ENCODE measurements at regions not wholly inside any gene's neighbourhood (a gene's known extent, or its start where the extent isn't known, plus 50 kb on each side); places are given as distances from the start of the nearest gene placed in this dataset.
"Not testable (repeated sequence)": the region's sequence is repeated elsewhere in the genome, so short reads cannot be mapped to it uniquely, and the experiment has no call there.

DNA sequence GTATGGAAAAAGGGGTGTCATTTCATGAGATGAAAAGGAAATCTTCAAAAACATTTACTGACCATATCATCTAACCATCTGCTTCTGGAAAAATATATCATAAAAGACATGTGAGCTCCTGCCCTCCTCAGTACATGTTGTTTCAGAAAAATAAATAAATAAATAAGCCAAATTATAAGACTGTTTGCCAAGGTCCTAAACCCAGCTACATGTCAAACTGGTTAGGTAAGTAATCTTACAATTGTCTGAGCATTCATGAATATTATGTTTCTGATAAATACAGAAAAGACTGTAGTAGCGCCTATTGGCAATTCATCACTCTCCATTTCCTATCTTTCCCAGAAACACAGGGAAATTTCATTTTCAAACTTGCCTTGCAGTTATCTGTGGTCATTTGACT, 138.9 kb upstream of the SETBP1 start:
- DNase-seq (ENCODE audit: low read depth in 2 of 2) = no peak

GRCh38 chr18:44543387-44543786, 137.3 kb upstream of the SETBP1 start:
- no peak for DNase-seq (ENCODE audit: low read depth in 2 of 2)

- no peak for DNase-seq (ENCODE audit: low read depth in 2 of 2)
Observed at GRCh38 chr18:44545359-44545985, 135.2 kb upstream of the SETBP1 start.

GRCh38 chr18:44546954-44547353, 133.7 kb upstream of the SETBP1 start:
- DNase-seq (ENCODE audit: low read depth in 2 of 2) = no peak

- no peak for DNase-seq (ENCODE audit: low read depth in 2 of 2)
Observed at GRCh38 chr18:44548291-44549221, 132.1 kb upstream of the SETBP1 start.

- DNase-seq (ENCODE audit: low read depth in 2 of 2) = no peak
Observed at GRCh38 chr18:44552706-44553105, 128.0 kb upstream of the SETBP1 start.

DNA sequence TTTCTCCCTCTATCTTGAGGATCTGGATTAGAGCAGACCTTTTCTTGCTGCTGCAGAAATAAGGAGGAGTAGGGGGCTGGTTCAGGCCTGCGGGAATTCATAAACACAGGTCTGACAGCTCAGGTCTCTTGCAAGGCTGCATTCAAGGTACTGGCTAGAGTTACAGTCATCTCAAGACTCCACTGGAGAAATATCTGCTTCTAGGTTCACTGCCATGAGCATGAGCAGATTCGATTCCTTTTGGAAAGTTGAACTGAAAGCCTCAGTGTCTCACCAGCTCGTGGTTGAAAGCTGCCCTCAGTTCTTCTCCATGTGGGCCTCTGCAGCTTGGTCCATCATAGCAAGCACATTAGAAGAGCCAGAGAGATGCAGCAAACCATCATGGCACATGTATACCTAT, 124.4 kb upstream of the SETBP1 start:
- no peak for DNase-seq (ENCODE audit: low read depth in 2 of 2)

- DNase-seq (ENCODE audit: low read depth in 2 of 2) = no peak
Observed at GRCh38 chr18:44557616-44558151, 123.0 kb upstream of the SETBP1 start.

DNA sequence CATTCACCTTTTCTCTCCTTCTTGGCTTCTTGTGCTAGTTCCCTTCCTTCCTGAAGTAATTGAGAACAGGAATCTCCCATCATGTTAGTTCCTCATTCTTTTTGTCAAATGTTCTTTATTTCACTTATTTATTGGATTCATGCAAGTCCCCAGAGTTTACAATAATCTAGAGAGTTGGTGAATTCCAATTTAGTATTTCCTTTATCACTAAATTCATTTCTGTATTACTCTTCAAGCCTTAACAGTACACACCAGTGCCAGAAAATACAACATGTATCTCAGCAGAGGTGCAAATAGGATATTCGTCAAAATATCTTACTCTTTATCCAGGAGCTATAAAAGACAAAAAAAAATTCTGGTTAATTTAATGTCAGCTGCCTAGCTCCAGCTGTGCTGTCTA, 121.9 kb upstream of the SETBP1 start:
- DNase-seq (ENCODE audit: low read depth in 2 of 2) = no peak

- DNase-seq (ENCODE audit: low read depth in 2 of 2) = no peak
Observed at GRCh38 chr18:44562986-44563385, 117.7 kb upstream of the SETBP1 start.

DNA sequence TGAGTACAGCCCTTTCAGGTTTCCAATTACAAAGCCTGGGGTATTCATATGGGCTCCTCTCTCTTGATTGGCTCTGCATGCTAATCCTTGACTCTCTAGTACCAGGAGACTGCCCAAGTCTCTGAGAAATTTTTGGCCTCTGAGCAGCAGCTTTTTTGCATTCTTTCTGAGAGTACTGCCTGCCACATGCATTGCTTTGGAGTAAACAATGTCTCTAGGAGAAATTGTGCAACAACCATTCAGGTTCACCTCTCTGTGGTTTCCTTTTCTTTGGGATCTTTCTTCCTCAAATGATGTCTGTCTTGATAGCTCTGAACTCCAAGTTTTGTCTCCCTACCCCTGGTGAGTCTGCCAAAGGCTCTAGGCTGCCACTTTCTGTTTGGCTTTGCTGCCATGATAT, 115.8 kb upstream of the SETBP1 start:
- DNase-seq (ENCODE audit: low read depth in 2 of 2) = no peak

- DNase-seq (ENCODE audit: low read depth in 2 of 2) = no peak
Observed at GRCh38 chr18:44568342-44568741, 112.3 kb upstream of the SETBP1 start.

DNA sequence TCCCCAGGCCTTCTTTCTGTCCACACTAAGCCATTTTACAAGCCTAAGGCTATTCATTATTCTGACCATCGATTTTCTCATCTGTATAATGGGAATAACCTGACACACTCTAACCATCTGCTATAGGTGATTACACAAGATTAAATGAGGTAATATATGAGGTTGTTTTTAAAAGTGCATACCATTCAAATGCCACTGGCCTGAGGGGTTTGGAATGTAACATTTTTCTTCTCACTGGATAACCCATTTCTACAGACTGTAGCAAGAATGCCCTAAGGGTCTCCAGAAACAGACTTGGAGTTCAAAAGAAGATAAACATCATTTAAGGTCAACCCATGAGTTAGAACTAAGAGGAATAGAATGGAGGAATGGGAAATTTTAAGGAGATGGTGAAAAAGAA, 111.7 kb upstream of the SETBP1 start:
- no peak for DNase-seq (ENCODE audit: low read depth in 2 of 2)

- no peak for DNase-seq (ENCODE audit: low read depth in 2 of 2)
Observed at GRCh38 chr18:44569391-44570055, 111.2 kb upstream of the SETBP1 start.

DNA sequence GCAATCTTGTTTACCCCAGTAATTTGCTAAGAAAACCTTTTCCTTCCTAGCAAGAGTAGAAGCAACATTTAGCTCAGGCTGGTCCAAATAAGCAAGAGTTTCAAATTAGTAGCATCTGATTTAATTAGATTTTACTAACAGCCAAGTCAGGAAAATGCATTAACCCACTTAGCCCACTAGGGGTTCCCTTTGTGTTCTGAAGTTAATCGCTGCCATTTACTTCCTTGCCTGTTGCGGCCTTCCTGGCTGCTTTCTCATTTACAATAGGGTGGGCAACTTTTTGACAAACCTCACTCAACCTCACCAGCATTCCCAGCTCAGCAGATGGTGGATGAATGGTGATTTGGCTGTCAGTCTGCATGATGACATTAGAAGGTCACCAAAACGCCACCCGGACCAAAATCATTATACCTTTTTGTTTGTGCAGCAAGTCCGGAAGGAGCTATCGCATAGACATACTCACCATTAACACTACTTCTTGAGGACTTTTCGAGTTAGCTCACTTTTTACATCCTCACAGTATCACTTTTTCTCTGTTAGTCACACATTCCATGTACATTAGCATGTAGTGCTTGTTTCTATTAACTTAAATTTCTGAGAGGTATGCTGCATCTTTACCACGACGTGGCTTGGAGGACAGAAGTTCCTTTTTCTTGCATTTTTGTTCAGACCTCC, 101.5 kb upstream of the SETBP1 start:
- no peak for DNase-seq (ENCODE audit: low read depth in 2 of 2)

GRCh38 chr18:44579745-44580144, 100.9 kb upstream of the SETBP1 start:
- DNase-seq (ENCODE audit: low read depth in 2 of 2) = no peak

- no peak for DNase-seq (ENCODE audit: low read depth in 2 of 2)
Observed at GRCh38 chr18:44580159-44580558, 100.5 kb upstream of the SETBP1 start.

GRCh38 chr18:44580782-44581181, 99.9 kb upstream of the SETBP1 start:
- not testable (repeated sequence) for DNase-seq (ENCODE audit: low read depth in 2 of 2)

DNA sequence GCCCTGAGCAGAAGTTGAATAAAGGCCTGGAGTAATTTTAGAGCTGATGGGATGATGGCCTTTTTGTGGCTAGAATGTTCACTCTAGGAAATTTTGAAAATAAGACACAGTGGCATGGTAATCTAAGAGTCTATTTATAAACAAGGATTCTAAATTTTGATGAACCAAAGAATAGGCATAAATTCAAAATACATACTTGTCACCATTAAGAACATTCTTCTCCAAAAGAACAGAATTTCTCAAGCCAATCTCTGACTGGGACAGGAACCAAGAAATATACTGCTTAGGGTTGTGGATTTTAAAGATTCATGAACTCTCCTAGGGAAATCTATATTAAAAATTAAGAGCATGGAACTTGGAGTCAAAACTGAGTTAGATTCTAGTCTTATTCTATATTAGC, 98.2 kb upstream of the SETBP1 start:
- DNase-seq (ENCODE audit: low read depth in 2 of 2) = no peak

- no peak for DNase-seq (ENCODE audit: low read depth in 2 of 2)
Observed at GRCh38 chr18:44584900-44585299, 95.8 kb upstream of the SETBP1 start.

GRCh38 chr18:44586782-44587524, 93.7 kb upstream of the SETBP1 start:
- DNase-seq (ENCODE audit: low read depth in 2 of 2) = no peak

All from stimulated activated CD8-positive, alpha-beta memory T cell treated with anti-CD3 and anti-CD28 coated beads, Interleukin-15, amount 100 ng/mL, for 48 hours (primary cell).